ENCODE measurements at regions not wholly inside any gene's neighbourhood (a gene's known extent, or its start where the extent isn't known, plus 50 kb on each side); places are given as distances from the start of the nearest gene placed in this dataset.
"Not testable (repeated sequence)": the region's sequence is repeated elsewhere in the genome, so short reads cannot be mapped to it uniquely, and the experiment has no call there.

GRCh38 chr7:50251765-50252164 is 52.8 kb upstream of the IKZF1 start:
- no peak for DNase-seq

DNA sequence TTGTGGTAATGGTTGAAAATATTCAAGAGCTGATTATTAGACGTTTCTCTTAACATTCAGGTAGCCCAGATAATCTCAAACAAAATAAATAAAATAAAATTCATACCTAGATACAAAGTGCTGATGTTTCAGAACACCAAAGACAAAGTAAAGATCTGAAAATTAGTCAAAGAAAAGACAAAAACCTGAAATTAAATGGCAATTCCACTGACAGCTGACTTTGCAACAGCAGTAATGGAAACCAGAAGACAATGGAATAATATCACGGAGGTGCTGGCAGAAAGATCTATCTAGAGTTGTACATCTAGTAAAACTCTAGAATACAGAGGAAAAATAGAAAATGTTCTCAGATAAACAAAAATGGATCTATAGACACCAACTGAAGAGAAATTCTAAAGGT is 58.0 kb upstream of the IKZF1 start:
- DNase-seq = no peak

DNA sequence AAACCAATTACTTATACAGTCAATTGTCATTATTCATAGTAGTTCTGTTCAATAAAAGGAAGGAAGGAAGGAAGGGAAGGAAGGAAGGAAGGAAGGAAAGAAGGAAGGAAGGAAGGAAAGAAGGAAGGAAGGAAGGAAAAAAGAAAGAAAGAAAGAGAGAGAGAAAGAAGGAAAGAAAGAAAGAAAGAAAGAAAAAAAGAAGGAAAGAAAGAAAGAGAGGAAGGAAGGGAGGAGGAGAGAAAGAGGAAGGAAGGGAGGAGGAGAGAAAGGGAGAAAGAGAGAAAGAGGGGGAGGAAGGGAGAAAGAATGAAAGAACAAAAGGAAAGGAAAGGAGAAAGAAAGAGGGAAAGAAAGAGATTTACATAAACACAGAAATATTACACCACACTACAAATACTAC is 62.4 kb upstream of the IKZF1 start:
- not testable (repeated sequence) for DNase-seq

- not testable (repeated sequence) for DNase-seq
These were observed 63.8 kb upstream of the IKZF1 start for GRCh38 chr7:50240699-50241098.

DNA sequence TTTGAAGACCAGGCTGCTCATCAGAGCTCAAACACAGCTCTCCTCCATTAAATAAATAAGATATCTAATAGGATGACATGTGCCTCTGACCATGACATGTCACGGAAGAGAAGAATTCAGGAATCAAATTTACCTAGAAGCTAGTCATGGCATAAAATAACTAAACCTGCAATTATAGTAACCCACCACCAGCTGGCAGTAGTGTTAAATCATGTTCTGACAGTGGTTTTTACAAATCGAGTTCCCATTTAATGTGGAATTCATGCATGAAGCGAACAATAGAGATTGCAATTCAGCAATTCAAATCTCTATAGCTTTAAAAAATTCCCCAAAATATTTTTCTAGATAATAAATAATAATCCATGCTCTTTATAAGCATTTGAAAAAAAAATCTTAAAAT is 74.6 kb upstream of the IKZF1 start:
- no peak for DNase-seq

DNA sequence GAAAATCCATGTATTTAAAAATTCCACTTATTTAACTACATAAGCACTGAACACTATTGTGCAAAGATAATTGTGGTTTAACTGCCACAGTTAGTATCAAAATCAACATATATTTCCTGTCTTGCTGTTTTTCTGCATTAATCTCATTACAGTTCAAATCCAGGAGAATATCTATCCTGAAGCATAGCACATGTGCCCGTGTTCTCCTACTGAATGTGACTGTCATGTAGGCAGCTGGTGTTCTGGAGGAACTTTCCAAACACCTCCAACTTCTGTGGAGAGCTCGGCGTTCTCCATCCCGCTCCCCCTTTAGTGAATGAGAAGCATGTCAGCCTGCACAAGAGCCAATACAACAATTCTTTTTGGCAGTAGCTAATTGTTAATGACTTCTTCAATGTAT is 76.4 kb upstream of the IKZF1 start:
- no peak for DNase-seq

DNA sequence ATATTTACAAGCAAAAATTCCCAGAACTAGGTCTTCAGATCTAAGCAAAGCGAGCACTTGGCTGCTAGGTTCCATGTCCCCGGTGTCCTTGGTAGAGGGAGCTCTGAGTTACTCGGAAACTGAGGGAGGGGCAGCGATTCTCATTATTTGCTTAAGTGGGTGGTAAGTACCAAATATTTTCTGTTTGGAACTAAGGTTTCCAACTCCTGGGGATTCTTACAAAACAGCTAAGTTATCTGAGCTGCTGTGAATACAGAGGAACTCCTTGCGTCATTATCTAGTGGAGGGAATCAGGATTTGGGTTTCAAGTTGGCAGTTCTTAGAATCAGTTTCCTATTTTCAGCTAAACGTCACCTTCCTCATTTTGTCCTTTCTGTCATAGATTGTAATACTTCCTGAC is 76.8 kb upstream of the IKZF1 start:
- no peak for DNase-seq

DNA sequence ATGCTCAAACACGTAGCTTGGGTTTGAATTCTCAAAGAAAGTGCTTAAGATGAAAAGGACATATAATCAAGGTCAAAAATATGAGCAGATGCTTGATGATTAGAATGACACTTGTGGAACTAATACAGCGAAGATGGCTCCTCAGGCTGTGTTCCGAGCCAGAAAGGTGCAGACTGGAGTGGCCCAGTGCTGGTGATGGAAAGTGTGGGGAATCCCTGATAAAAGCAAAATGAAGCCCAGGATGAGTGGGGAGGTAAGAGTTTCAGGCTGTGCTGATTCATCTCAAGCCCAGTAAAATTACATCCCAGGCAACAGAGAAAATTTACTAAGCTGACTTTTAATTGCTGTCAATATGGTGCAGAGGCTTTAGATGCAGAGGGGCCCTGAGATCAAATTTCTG is 77.8 kb upstream of the IKZF1 start:
- no peak for DNase-seq

DNA sequence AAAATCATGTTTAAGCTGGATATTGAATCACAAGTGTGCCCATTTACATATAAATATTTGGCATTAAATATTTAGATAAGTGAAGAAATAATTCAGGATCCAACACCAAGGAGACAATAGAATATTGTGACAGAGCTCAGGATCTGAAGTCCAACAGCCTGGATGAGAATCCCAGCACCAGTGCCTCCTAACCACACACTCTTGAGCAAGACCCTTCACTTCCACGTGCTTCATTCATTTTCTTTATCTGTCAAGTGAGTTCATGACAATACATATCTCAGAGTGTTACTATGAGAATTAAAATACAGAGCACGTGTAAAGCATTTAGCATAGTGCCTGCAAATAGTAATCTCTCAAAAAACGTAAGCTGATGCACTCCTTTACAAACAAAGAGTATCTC is 78.4 kb upstream of the IKZF1 start:
- no peak for DNase-seq

- no peak for DNase-seq
These were observed 83.1 kb upstream of the IKZF1 start for GRCh38 chr7:50221433-50221832.

DNA sequence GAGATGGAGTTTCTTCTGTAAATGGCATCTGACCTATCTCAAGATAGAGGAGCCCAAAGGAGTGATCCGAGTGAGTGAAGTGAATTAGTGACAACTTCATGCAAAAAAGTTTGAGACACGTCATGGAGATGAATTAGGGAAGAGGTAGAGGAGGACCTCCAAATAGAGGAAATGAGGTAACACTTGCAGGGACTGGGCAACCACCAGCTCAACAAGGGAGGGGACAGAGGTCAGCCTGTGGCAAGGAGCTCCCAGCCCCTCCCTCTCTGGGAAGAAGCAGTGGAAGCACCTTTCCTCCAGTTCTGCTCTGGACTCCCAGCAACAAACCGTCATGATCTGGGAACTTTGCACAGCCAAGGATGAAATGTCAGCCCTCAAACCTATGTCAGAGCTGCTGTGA is 83.5 kb upstream of the IKZF1 start:
- no peak for DNase-seq

- no peak for DNase-seq
These were observed 84.2 kb upstream of the IKZF1 start for GRCh38 chr7:50220273-50220672.

DNA sequence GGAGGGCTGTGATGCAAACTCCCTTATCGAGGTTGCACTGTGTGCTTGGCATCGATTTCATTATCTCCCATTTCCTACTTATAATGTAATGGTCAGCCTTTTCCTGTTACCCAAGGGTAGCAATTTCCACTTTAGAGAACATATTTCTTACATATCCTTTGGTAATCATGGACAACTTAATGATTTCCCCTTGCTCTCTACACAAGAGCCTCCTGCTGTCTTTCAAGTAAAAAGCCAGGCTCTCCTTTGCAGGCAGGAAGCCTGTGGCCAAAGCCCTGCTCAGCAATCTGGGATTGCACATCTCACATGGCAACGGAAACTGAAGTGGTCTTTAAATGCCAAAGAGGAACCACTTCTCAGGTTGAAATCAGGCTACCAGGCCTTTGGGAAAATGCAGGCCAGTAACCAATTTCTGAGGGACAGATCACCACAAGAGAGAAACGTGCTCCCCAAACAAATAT is 86.7 kb upstream of the IKZF1 start:
- DNase-seq = no peak

GRCh38 chr7:50217401-50217800 is 87.1 kb upstream of the IKZF1 start:
- no peak for DNase-seq

DNA sequence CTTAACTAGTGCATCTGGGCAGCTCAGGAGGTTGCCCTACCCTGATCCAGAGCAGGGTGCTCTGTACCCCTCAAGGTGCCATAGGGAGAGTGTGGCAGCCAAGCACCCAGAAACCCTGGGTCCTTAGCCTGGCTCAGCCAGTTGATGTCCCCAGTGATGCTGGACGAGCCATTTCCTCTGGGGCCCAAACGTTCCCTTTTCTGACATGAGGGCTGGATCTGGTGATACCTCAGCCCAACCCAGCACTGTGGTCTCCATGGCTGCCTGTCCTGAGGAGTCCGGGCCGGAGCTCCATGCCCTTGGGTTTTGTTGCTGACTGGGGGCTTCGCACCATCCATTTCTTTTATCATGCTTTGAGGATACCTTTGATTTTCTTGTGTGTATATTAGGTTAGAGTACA is 87.9 kb upstream of the IKZF1 start:
- no peak for DNase-seq

- DNase-seq = no peak
These were observed 89.7 kb upstream of the IKZF1 start for GRCh38 chr7:50214771-50215170.

DNA sequence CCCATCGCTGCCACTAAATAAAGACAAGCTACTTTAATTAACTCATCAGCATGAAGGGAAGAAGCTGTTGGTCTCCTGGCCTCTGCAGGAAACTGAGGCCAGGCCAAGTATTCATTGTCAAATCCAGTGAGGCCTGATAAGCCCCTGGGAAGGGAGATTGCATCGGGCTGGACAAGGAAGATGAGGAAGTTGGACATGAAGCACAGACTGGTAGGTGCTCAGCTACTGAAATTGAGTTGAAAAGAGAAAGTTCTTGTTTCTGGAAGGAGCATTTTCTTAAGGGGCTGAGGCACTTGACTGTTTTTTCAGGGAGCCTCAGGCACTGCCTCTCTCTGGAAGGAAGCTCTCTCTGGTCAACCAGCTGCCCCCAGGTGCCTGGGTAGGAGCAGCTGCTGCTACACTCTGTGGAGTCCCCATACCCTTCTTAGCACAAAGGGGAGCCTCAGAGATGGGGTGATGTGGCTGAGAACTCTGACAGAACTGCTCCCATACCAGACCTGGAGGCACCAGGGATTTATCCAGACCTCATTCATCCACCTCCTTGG is 90.3 kb upstream of the IKZF1 start:
- DNase-seq = no peak

GRCh38 chr7:50213622-50214017 is 90.9 kb upstream of the IKZF1 start:
- no peak for DNase-seq

- no peak for DNase-seq
These were observed 91.6 kb upstream of the IKZF1 start for GRCh38 chr7:50212666-50213621.

DNA sequence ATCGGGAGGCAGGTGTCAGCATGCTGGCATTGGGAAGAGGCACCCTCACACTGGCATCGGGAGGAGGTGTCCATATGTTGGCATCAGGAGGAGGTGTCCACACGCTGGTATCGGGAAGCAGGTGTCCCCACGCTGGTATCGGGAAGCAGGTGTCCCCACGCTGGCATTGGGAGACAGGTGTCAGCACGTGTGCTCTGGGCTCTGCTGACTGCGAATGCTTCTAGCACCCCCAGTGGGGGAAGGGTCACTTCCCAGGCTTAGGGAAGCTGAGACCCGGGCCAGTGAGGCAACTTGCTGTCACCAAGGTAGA is 92.5 kb upstream of the IKZF1 start:
- no peak for DNase-seq

DNA sequence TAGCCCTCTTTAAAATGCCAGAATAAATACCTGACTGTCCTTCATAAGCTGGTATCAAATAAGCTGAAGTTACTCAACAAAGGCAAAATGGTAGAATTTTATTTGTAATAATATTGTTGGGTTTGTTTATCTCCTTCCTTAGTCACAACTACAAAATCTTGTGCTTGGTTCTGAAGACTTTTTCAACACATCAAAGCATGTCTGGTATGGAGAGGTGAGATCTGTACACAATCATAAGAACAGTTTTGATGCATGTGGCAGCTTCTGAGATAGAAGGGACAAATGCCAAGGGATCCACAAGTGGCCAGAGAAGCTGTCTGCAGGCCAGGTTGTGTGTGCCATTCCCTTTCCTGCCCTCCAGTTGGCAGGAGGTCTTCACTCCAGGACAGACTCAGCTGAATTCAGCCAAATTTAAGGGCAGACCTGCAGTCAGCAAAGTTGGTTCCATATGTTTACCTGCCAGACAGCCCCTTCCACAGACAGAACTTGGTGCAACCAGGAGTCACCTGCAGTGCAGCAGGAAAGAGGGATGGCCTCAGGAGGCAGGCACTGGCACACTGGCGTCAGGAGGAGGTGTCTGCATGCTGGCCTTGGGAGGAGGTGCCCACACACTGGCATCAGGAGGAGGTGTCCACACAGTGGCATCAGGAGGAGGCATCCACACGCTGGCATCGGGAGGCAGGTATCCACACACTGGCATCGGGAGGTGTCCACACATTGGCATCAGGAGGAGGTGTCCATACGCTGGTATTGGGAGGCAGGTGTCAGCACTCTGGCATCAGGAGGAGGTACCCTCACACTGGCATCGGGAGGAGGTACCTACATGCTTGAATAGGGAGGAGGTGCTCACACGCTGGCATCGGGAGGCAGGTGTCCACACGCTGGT is 93.1 kb upstream of the IKZF1 start:
- DNase-seq = no peak

- DNase-seq = no peak
These were observed 93.8 kb upstream of the IKZF1 start for GRCh38 chr7:50210706-50211115.

DNA sequence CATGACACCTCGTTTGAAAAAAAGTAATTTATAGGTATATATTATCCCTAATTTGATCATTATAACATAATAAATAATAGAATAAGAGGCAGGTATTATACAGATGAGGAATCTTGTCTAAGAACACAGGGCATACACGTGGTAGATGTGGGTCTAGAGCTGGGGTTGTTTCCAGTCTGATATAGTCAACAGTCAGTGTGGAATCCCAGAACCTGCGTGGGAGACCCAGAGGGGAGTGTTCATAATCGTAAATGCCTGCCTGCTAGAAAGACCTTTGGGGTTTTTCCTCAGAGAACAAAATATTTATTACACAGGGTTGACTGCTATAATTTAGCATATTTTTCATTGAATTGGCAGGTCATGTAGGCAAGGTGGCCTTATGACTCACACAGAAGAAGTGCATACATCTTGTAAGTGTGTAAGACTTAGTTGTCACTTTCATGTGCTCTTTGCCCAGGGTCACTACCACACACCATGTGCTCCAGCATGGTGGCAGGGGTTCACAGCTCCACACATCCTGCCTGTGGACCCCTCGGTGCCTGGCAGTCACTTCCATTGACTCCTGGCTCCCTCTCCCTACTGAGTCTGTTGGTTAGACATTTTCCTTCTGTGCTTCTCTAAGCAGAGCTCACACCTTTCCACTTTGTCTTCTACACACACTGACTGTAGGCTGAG is 94.9 kb upstream of the IKZF1 start:
- DNase-seq = no peak
